ENCODE measurements at regions not wholly inside any gene's neighbourhood (a gene's known extent, or its start where the extent isn't known, plus 50 kb on each side); places are given as distances from the start of the nearest gene placed in this dataset.
"Not testable (repeated sequence)": the region's sequence is repeated elsewhere in the genome, so short reads cannot be mapped to it uniquely, and the experiment has no call there.

GRCh38 chr13:91053318-91054065 is 294.0 kb upstream of the MIR17HG start:
- 80% methylated on average over 2 of the region's 2 CpGs for WGBS
- no peak overlapping the region for H3K4me3 ChIP-seq (ENCODE audit: low read depth in 1 of 3, low read length in 3 of 3)
- no peak for TF ChIP-seq FOXA1 (IDR thresholded peaks at IDR 0.05)
- no peak for TF ChIP-seq TAF1 (conservative IDR thresholded peaks at IDR 0.05)
- TF ChIP-seq FOXA2 (IDR thresholded peaks at IDR 0.05) = no peak
- TF ChIP-seq ATF3 (IDR thresholded peaks at IDR 0.05) = no peak
- no peak for TF ChIP-seq SP1 (IDR thresholded peaks at IDR 0.05)
- no peak for TF ChIP-seq NR2F2 (IDR thresholded peaks at IDR 0.05)
- TF ChIP-seq EGR1 (IDR thresholded peaks at IDR 0.05; ENCODE audit: low read depth in 2 of 2) = no peak
- TF ChIP-seq RXRA (IDR thresholded peaks at IDR 0.05) = no peak
- TF ChIP-seq GABPA (IDR thresholded peaks at IDR 0.05 in 1 of 2, conservative IDR thresholded peaks at IDR 0.05 in 1 of 2) = no peak
- no peak for TF ChIP-seq ZBTB33 (IDR thresholded peaks at IDR 0.05)

GRCh38 chr13:91054902-91055301 is 292.6 kb upstream of the MIR17HG start:
- Histone ChIP-seq H3K4me3 (ENCODE audit: low read depth in 1 of 3, low read length in 3 of 3) (no peak overlapping the region), H3K27ac (ENCODE audit: low read depth in 1 of 2, low read length in 2 of 2) (no peak overlapping the region), H3K4me1 (ENCODE audit: control insufficient read depth in 4 of 4, insufficient read depth in 4 of 4, low read length in 3 of 4) (no peaks in the 10 kb centered on the region), H3K27me3 (ENCODE audit: control insufficient read depth in 4 of 4, insufficient read depth in 4 of 4, low read length in 3 of 4) (no peaks in the 10 kb centered on the region), H3K9ac (ENCODE audit: low read depth in 1 of 2, low read length in 2 of 2) (no peak overlapping the region), H3K36me3 (ENCODE audit: control insufficient read depth in 4 of 4, insufficient read depth in 3 of 4, low read depth in 1 of 4, low read length in 3 of 4) (no peaks in the 10 kb centered on the region), H3K9me3 (ENCODE audit: control insufficient read depth in 4 of 4, low read length in 3 of 4) (no peaks in the 10 kb centered on the region)
- no peak for TF ChIP-seq GABPA (IDR thresholded peaks at IDR 0.05 in 1 of 2, conservative IDR thresholded peaks at IDR 0.05 in 1 of 2)
- no peak for TF ChIP-seq EGR1 (IDR thresholded peaks at IDR 0.05; ENCODE audit: low read depth in 2 of 2)
- TF ChIP-seq RXRA (IDR thresholded peaks at IDR 0.05) = no peak
- TF ChIP-seq FOXA2 (IDR thresholded peaks at IDR 0.05) = no peak
- no peak for TF ChIP-seq JUND (IDR thresholded peaks at IDR 0.05)
- no peak for TF ChIP-seq SP1 (IDR thresholded peaks at IDR 0.05)
- TF ChIP-seq MAX (IDR thresholded peaks at IDR 0.05) = no peak
- 33% methylated on average over 1 of the region's 1 CpG for WGBS
- DNase-seq (ENCODE audit: low spot score) = no peak

More at GRCh38 chr13:91053318-91054065, 294.0 kb upstream of the MIR17HG start:
- H3K27me3 ChIP-seq (ENCODE audit: control insufficient read depth in 4 of 4, insufficient read depth in 4 of 4, low read length in 3 of 4) = no peaks in the 10 kb centered on the region
- H3K4me1 ChIP-seq (ENCODE audit: control insufficient read depth in 4 of 4, insufficient read depth in 4 of 4, low read length in 3 of 4) = no peaks in the 10 kb centered on the region
- H3K27ac ChIP-seq (ENCODE audit: low read depth in 1 of 2, low read length in 2 of 2) = no peak overlapping the region
- DNase-seq (ENCODE audit: low spot score) = no peak
- H3K9me3 ChIP-seq (ENCODE audit: control insufficient read depth in 4 of 4, low read length in 3 of 4) = no peaks in the 10 kb centered on the region
- no peak overlapping the region for H3K9ac ChIP-seq (ENCODE audit: low read depth in 1 of 2, low read length in 2 of 2)
- no peaks in the 10 kb centered on the region for H3K36me3 ChIP-seq (ENCODE audit: control insufficient read depth in 4 of 4, insufficient read depth in 3 of 4, low read depth in 1 of 4, low read length in 3 of 4)

- Histone ChIP-seq H3K4me1 (ENCODE audit: control insufficient read depth in 4 of 4, insufficient read depth in 4 of 4, low read length in 3 of 4) (no peaks in the 10 kb centered on the region), H3K27ac (ENCODE audit: low read depth in 1 of 2, low read length in 2 of 2) (no peak overlapping the region), H3K9me3 (ENCODE audit: control insufficient read depth in 4 of 4, low read length in 3 of 4) (no peaks in the 10 kb centered on the region), H3K4me3 (ENCODE audit: low read depth in 1 of 3, low read length in 3 of 3) (no peak overlapping the region), H3K9ac (ENCODE audit: low read depth in 1 of 2, low read length in 2 of 2) (no peak overlapping the region), H3K27me3 (ENCODE audit: control insufficient read depth in 4 of 4, insufficient read depth in 4 of 4, low read length in 3 of 4) (no peaks in the 10 kb centered on the region), H3K36me3 (ENCODE audit: control insufficient read depth in 4 of 4, insufficient read depth in 3 of 4, low read depth in 1 of 4, low read length in 3 of 4) (no peaks in the 10 kb centered on the region)
- DNase-seq (ENCODE audit: low spot score) = no peak
- TF ChIP-seq FOXA2 (IDR thresholded peaks at IDR 0.05) (no peak), SP1 (IDR thresholded peaks at IDR 0.05) (no peak), RAD21 (IDR thresholded peaks at IDR 0.05) (no peak), HNF4G (IDR thresholded peaks at IDR 0.05) (no peak), GABPA (IDR thresholded peaks at IDR 0.05 in 1 of 2, conservative IDR thresholded peaks at IDR 0.05 in 1 of 2) (no peak), ATF3 (IDR thresholded peaks at IDR 0.05) (no peak), TAF1 (conservative IDR thresholded peaks at IDR 0.05) (no peak), JUND (IDR thresholded peaks at IDR 0.05) (no peak), FOXA1 (IDR thresholded peaks at IDR 0.05) (no peak), CTCF (IDR thresholded peaks at IDR 0.05; ENCODE audit: low read depth, low read length, missing input control) (no peak), HNF4A (conservative IDR thresholded peaks at IDR 0.05) (no peak), MAX (IDR thresholded peaks at IDR 0.05) (no peak), RXRA (IDR thresholded peaks at IDR 0.05) (no peak), NR2F2 (IDR thresholded peaks at IDR 0.05) (no peak)
- WGBS = 54% methylated on average over 2 of the region's 2 CpGs
These were observed 290.7 kb upstream of the MIR17HG start for GRCh38 chr13:91056746-91057145.

- H3K9ac ChIP-seq (ENCODE audit: low read depth in 1 of 2, low read length in 2 of 2); H3K9me3 ChIP-seq (ENCODE audit: control insufficient read depth in 4 of 4, low read length in 3 of 4); H3K4me1 ChIP-seq (ENCODE audit: control insufficient read depth in 4 of 4, insufficient read depth in 4 of 4, low read length in 3 of 4); H3K27ac ChIP-seq (ENCODE audit: low read depth in 1 of 2, low read length in 2 of 2); DNase-seq (ENCODE audit: low spot score); H3K4me3 ChIP-seq (ENCODE audit: low read depth in 1 of 3, low read length in 3 of 3); H3K27me3 ChIP-seq (ENCODE audit: control insufficient read depth in 4 of 4, insufficient read depth in 4 of 4, low read length in 3 of 4); H3K36me3 ChIP-seq (ENCODE audit: control insufficient read depth in 4 of 4, insufficient read depth in 3 of 4, low read depth in 1 of 4, low read length in 3 of 4): not testable (repeated sequence)
- 81% methylated on average over 2 of the region's 2 CpGs for WGBS
These were observed 290.0 kb upstream of the MIR17HG start for GRCh38 chr13:91057507-91057906.

All from liver (tissue), 8 donors.